Nucleus accumbens (tissue), 56 donors: ENCODE measurements at regions not wholly inside any gene's neighbourhood (a gene's known extent, or its start where the extent isn't known, plus 50 kb on each side); places are given as distances from the start of the nearest gene placed in this dataset.
"Not testable (repeated sequence)": the region's sequence is repeated elsewhere in the genome, so short reads cannot be mapped to it uniquely, and the experiment has no call there.

Source experiments
- DNase-seq, 56 donors: peaks; one replicate each; lab custom pipeline; 2025; lab: John Stamatoyannopoulos, UW

GRCh38 chr1:30535595-30536325 lies 187.6 kb downstream of the MATN1 start:
- DNase-seq = no peak

GRCh38 chr1:30534551-30534940 lies 188.8 kb downstream of the MATN1 start:
- DNase-seq = no peak

DNA sequence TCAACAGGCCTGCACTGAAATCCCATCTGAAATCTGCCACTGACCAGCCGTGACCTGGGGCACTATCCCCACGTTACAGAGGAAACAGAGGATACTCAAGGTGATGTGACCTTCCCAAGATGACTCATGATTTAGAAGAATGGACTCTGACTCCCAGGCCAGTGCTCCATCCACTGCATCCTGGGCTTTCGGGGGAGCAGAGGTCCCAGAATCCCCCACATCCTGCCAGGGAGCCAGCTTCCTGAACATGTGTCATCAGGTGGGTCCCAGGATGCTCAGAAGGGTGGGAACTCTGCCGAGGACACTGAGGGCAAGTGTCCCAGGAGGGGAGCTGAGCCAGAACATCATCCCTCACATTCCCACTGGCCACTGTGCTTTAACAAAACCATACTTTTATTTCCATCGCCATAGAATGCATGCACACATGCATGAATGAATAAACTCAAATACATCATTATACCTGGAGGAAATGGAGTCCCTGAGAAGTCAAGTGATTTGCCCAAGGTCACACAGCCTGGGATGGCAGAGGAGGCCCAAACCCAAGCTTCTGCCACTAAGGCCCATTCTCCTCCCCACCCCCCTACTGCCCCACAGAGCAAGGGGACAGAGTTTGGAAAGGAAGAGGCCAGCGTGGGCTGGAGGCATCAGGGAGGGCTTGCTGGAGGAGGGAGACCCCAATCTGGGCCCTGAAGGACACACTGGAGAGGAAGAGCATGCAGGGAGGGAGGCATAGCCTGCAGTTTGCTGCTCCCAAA lies 189.4 kb downstream of the MATN1 start:
- no peak for DNase-seq

DNA sequence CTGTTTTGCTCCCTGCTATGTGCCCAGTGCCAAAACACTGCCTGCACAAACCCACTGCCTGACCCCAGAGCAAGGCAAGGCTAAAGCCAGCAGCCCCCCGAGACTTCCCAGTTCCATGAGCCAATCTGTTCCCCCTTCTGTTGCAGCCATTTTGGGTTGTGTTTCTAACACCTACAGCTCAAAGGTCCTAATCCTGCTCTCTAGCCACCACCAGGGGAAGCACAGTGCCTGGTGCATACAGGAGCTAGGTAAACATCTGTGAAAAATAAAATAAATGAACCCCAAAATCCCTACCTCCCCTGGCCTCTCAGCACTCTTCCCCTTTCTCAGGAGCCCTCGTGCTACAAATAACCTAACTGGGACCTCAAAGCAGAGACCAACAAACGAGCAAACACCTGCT lies 190.2 kb downstream of the MATN1 start:
- no peak for DNase-seq

DNA sequence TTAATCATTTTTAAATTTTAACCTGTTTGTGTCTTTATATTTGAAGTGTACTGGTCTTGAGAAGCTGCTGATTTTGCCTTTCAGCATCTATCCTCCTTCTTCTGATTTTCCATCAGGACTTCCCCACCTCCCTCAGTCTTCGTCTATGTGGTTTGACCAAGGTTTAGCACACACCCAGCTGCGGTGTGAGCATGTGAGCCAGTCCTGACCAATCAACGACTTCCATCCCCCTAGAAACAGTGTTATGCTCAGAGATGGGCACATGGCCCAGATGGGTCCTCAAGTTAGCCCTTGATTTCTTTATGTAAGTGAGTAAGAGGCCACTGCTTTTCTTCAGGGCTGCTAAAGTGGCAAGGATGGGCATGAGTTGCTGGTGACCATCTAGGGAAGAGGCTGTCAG lies 190.8 kb downstream of the MATN1 start:
- DNase-seq = no peak

DNA sequence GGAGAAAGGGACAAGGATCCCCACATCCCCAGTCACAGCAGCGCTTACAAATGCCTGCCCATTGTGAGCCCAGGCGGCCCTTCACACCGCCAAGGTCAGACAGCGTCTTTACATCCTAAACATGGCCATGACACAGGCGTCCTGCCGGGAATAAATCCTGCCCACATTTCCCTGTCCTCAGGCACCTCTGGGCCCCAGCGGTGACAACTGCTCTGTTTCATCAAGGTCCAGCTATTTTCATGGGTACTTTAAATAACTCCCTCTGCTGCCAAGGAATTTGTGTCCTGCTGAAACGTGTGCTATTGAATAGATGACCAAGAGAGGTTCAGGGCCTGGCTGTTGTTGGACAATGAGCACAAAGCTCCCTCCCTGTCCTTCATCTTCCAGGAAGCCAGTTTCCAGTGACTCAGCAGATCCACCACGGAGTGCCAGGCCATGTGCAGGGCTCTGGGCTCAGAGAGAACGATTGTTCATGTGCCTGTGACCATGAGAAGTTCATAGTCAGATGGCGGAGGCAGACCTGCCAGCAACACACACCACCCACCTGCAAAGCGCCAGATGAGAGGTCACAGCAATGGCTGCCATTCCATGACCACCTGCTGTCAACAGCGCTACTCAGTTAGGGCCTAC lies 195.8 kb downstream of the MATN1 start:
- no peak for DNase-seq

- DNase-seq = no peak
Observed at GRCh38 chr1:30526652-30527345, 196.6 kb downstream of the MATN1 start.

DNA sequence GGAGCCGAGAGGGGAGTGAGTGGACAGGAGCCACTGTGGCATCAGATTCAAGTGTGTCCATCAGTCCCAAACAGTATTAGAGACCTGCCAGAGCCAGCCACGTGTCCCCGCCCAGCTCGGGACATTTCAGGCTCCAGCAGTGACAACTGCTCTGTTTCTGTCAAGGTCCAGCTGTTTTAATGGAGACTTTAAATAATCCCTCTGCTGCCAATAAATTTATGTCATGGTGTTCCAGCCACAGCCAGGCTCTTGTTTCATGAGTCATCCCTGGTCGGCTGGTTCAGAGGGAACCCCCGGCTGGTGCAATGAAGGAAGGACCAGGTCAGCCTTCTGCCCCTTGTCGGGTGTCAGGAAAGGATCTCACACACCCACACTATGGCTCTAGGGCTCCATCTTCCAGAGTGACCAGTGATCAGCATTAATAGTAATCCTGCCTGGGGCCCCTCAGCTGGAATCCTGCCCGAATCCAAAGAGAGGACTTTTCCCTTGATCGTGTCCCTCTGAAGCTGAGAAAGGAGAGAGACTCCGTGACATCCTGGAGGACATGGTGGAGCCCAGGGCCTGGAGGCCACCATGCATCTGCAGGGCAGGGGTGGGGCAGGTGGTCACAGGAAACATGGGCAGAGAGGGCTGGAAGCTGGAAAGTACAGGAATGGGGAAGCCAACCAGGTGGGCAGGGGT lies 197.3 kb downstream of the MATN1 start:
- DNase-seq = no peak

- no peak for DNase-seq
Observed at GRCh38 chr1:30525631-30525970, 197.8 kb downstream of the MATN1 start.

- DNase-seq = no peak
Observed at GRCh38 chr1:30524840-30525617, 198.4 kb downstream of the MATN1 start.

GRCh38 chr1:30524025-30524555 lies 199.3 kb downstream of the MATN1 start:
- DNase-seq = not testable (repeated sequence)

DNA sequence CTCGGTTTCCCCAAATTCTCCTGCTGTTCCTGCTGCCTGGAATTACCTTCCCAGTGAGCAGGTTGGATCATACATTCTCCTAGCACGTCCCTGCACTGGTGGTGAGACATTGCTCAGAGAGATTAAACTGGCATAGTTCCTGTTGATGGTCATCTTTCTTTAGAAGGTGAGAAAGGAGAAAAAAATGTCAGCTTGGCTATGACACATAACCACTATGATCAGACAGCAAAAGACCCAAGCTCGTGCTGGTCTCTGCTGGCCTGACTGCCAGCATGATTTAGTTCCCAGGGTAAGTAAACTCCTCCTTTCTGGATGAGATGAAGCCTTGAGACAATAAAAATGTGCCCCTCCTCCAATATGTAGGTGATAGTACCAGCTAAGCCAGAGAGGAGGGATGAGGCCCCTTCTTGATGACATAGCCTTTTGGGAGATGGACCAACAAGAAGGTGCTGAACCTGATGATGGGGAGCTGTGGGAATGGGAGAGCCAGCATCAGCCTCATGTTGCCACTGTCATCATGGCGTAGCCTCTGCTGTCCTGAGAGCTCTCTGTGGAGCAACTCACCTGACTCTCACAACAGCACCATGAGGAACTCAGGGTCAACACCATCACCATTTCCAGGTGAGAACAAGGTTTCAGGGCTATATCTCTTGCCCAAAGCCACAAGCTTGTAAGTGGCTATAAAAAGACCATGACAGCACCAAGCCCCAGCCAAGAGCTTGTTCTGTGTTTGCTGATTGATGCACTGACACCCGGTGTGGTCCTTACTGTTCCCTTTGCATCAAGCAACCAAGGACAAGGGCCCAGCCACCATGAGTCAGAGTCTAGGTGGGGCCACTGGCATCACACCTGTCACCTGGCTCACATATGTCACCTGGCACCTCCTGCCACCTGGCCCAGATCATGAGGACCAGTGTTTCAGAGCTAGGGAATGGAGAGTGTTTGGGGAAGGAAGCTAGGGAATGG lies 200.0 kb downstream of the MATN1 start:
- no peak for DNase-seq

- no peak for DNase-seq
Observed at GRCh38 chr1:30522031-30523004, 201.1 kb downstream of the MATN1 start.

DNA sequence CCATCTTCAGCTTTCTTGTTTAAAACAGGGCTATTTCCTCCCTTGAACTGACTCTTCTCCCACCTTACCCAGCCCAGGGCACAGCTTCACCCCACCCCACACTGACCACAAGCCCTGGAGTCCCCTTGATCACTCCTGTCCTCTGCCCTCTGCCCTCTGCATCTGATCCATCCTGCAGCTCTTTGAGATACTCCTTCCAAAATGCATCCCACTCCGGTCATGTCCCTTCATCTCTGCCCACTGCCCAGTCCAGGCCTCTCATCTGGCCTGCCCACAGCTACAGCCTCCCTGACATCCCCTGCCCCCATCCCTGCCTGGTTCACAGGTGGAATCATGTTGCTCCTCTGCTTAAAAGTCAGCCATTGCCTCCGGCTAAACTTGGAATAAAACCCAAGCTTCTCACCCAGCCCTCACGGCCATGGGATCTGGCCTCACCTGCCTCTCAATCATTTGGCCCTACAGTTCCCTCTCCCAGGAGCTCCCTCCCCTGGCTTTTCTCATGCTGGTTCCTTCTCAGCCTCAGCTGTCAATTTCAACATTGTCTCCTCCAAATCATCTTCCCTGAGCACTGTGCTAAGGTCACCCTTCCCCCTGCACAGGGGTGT lies 202.0 kb downstream of the MATN1 start:
- no peak for DNase-seq

DNA sequence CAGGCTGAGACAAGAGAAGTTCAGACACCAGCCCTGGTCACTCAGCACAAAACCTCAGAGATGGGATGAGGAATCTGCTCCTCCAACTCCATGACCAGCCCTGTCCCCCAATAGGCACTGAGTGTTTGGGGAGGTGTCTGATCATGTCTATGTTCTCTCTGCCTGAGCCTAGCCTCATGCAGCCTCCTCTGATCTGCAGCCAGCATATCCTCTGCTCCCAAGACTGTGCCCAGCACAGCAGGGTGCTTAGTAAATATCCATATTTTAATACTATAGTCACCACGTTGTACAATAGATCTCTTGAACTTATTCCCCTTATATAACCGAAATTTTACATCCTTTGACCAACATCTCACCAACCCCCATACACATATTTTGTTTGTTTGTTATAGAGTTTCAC lies 202.9 kb downstream of the MATN1 start:
- DNase-seq = no peak

DNA sequence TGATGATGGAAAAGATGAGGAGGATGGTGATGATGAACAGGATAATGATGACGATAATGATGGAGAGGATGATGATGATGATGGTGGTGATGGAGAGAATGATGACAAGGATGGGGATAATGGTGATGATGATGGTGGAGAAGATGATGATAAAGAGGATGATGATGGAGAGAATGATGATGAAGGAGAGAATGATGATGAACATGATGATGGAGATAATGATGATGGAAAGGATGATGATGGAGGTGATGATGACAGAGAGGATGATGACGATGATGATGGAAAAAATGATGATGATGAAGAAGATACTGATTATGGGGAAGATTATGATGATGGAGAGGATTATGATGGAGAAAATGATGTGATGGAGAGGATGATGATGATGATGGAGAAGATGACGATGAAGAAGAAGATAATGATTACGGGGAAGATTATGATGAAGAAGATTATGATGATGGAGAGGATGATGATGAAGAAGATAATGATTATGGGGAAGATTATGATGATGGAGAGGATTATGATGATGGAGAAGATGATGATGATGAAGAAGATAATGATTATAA lies 204.1 kb downstream of the MATN1 start:
- DNase-seq = no peak
